LHCN-M2 (cell line): ENCODE measurements at regions not wholly inside any gene's neighbourhood (a gene's known extent, or its start where the extent isn't known, plus 50 kb on each side); places are given as distances from the start of the nearest gene placed in this dataset.
"Not testable (repeated sequence)": the region's sequence is repeated elsewhere in the genome, so short reads cannot be mapped to it uniquely, and the experiment has no call there.

Experiments
- DNase-seq: peaks from one replicate; pipeline ENCODE4 v3.0.0-alpha.2; 2012; ENCODE audit warnings: low read depth

DNA sequence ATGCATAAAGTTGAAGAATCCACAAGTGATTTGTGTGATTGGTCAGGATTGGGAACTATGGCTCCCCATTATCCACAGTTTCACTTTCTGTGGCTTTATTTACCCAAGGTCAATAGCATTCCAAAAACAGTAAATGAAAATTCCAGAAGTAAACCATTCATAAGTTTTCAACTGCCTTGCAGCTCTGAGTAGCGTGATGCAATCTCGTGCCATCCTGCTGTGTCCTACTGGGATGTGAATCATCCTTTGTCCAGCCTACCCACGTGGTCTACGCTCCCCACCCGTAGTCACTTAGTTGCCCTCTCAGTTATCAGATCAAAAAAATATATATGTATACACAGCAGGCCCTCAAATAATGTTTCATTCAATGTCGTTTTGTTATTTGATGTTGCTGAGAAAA, 89.0 kb upstream of the DLGAP1 start:
- DNase-seq: no peak

DNA sequence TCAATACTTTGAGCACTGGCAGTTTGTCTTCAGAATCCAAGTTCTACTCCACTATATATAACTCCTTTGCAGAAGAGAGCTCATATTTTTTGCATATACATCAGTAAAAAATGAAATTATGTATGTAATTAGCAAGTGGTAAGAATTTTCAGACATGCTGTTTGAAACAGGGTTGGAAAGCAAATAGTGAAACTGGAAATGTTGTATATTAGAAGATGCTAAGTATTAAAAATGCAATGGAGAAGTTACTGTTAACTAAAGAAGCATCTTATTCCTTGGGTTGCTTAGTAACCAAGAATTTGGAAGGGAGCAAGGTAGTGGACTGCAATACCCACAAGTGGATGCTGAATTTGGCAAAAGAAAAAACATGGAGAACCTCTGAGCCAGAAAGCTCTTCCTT, 88.6 kb upstream of the DLGAP1 start:
- DNase-seq: no peak

DNA sequence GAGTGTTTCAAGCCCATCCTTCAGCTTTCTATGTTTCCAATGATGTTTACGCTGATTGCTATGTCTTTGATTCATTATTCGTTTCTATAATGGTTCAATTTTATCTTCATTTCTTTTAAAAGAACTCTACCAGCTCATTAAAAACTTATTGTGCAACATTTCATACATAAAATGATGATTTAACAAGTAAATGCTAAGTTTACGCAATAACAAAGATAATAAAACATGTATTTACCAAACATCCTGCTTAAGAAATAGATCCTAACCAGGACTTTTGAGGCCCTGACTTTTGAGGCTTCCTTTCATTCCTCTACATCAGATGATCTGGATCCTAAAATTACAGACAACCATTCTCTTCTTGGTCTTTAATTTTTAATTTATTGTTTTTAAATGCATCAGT, 86.5 kb upstream of the DLGAP1 start:
- DNase-seq: no peak

DNA sequence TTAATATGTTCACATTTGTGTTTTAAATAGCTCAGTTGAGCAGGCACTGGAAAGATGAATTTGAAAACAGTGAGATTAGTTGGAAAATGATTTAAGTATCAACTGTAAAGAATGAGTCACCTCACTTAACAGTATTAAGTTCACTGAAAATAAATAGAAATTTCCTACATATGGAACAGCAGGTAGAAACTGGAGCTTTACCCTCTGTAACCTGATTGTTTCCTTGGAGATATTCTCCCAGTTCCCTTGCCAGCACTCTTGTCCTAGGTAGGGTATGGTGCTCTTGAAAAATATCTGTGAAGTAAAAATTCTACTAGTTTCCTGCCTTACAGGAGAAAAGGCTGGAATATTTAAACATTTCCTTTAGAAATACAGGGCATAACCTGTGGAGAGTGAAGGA, 81.3 kb upstream of the DLGAP1 start:
- no peak for DNase-seq

DNA sequence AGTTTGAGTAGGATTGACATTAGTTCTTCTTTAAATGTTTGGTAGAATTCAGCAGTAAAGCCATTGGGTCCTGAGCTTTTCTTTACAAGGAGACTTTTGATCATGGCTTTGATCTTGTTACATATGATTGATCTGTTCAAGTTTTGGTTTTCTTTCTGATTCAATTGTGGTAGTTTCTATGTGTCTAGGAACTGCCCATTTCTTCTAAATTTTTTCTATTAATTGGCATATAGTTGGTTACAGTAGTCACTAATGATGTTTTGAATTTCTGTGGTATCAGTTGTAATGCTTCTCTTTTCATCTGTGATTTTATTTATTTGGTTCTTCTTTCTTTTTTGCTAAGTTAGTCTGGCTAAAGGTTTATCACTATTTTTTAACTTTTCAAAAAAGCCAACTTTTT, 73.3 kb upstream of the DLGAP1 start:
- DNase-seq: no peak

DNA sequence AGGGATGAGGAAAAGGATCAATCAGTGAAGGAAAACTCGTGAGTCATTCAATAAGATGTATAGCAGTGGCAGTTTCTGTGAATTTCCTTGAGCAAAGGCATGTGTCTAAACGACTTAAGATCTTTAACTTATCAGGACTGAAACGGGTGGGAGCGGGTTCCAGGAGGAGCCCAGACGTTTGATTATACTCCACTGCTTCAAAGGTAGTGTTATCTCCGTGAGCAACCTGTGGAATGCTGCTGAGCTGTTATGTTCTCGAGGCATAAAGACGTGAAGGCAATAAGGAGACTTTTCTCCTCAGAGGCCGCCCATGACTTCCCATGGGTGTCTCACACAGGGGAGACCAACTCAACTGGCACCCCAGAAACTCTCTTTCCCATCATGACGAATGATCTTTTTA, 72.7 kb upstream of the DLGAP1 start:
- not testable (repeated sequence) for DNase-seq

DNA sequence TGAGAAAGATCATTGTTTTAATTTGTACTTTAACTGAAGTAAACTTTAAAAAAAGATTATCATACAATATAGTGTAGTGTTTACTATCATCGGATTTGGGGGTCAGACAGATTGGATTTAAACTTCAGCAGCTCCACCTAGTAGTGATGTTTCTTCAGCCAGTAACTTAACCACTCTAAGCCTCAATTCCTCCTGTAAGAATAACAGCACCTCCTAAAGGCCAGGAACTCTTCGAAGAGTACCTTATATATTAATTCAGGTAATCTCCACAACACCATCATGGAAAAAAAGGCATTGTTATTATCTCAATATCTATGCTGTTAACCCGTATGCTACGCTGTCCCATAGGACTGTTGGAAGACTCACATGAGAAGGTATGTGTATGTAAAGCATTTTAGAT, 69.0 kb upstream of the DLGAP1 start:
- no peak for DNase-seq

DNA sequence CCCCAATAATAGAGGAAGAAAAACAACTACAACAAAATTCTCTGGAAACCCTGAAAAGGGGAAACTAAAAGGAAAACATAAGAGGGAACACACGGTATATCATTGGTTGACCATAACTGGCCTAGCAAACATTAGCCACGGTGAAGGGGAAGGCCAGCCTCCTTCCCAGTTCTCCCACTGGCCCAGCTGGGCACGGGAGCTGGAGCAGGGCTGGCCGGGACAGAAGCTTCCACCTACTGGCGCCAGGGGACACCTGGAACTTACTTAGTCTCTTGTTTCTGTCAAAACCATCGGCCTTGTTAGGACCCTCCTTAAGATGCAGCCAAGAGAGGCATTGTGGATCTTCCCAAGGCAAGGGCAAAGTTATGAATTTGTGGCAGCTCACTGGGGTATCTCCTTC, 56.1 kb upstream of the DLGAP1 start:
- no peak for DNase-seq

DNA sequence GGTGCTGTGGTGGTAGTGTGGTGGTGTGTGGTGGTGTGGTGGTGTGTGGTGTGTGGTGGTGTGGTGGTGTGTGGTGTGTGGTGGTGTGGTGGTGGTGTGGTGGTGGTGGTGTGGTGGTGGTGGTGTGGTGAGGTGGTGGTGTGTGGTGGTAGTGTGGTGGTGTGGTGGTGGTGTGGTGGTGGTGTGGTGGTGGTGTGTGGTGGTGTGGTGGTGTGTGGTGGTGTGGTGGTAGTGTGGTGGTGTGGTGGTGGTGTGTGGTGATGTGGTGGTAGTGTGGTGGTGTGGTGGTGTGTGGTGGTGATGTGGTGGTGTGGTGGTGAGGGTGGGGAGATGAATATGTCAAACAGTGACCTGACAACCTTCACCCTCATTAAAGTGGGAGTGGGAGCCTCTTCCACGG, 55.6 kb upstream of the DLGAP1 start:
- no peak for DNase-seq

DNA sequence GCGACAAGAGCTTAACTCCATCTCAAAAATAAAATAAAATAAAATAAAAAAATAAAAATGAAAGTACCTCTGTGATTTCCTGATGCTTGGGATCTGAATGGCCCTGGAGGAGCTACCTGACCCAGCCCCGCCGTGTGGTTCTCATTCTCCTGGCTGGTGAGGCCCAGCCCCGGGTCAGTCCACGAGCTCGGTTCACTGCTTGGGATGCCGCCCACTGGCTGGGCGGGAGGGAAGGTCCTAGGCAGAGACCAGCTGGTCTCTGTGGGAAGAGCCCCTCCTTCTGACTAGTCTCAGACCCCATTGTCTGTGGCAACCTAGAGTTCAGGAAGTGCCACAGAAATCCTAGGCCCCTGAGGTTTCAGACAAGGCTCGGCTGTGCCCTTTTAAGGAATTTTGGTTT, 55.1 kb upstream of the DLGAP1 start:
- DNase-seq: no peak
